ENCODE measurements at regions not wholly inside any gene's neighbourhood (a gene's known extent, or its start where the extent isn't known, plus 50 kb on each side); places are given as distances from the start of the nearest gene placed in this dataset.

- TF ChIP-seq CTCF (IDR thresholded peaks at IDR 0.05; ENCODE audit: low read depth, low read length): no peak
- H3K4me3 ChIP-seq (ENCODE audit: low read depth, low read length): no peak overlapping the region
These were observed 396.9 kb upstream of the LRATD1 start for GRCh38 chr2:14235667-14236066.

GRCh38 chr2:14237902-14238301 is 394.6 kb upstream of the LRATD1 start:
- no peak overlapping the region for H3K4me3 ChIP-seq (ENCODE audit: low read depth, low read length)
- TF ChIP-seq CTCF (IDR thresholded peaks at IDR 0.05; ENCODE audit: low read depth, low read length): no peak

- no peak overlapping the region for H3K4me3 ChIP-seq (ENCODE audit: low read depth, low read length)
- TF ChIP-seq CTCF (IDR thresholded peaks at IDR 0.05; ENCODE audit: low read depth, low read length): no peak
These were observed 392.9 kb upstream of the LRATD1 start for GRCh38 chr2:14239605-14240004.

- no peak for TF ChIP-seq CTCF (IDR thresholded peaks at IDR 0.05; ENCODE audit: low read depth, low read length)
- no peak overlapping the region for H3K4me3 ChIP-seq (ENCODE audit: low read depth, low read length)
These were observed 391.6 kb upstream of the LRATD1 start for GRCh38 chr2:14240868-14241267.

- no peak overlapping the region for H3K4me3 ChIP-seq (ENCODE audit: low read depth, low read length)
- TF ChIP-seq CTCF (IDR thresholded peaks at IDR 0.05; ENCODE audit: low read depth, low read length): no peak
These were observed 386.6 kb upstream of the LRATD1 start for GRCh38 chr2:14245901-14246300.

DNA sequence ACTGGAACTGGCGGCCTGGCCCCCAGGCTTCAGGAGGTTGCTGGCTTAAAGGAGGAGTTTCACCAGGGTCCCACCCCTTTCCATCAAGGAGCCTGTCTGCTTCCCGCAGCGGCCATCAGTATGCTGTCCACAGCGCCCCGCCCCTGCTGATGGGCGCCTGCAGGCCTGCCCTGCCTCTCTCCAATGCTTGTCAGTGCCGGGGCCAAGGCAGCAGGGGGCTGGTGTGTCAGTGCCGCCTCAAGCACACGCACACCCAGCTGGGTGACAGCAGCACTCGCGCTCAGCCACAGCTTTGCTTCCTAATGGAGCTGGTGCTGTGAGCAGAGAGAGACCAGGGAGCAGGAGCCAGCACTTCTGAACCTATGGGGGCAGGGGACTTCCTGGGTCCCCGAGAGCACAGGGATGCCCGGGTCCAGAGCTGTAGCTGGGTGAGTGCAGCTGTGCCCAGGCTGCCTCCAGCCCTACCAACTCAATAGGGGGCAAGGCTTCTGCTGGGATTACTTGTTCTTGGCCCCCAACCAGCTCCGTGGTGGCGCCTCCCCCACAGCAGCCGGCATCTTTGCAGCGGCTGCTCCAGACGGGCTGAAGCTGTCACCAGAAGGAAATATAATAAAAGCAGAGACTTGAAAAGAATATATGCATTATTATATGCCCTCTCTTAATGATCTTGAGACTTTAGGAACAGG is 377.2 kb upstream of the LRATD1 start:
- no peak overlapping the region for H3K4me3 ChIP-seq (ENCODE audit: low read depth, low read length)

More for the DNA sequence above, 377.2 kb upstream of the LRATD1 start:
- no peak for TF ChIP-seq CTCF (IDR thresholded peaks at IDR 0.05; ENCODE audit: low read depth, low read length)
